ENCODE measurements at regions not wholly inside any gene's neighbourhood (a gene's known extent, or its start where the extent isn't known, plus 50 kb on each side); places are given as distances from the start of the nearest gene placed in this dataset.

GRCh38 chr6:87870556-87870955 lies 168.5 kb upstream of the AKIRIN2 start (continued):
- TF ChIP-seq RERE (CRISPR knock-in tag; IDR thresholded peaks at IDR 0.05; ENCODE audit: low read depth) = no peak
- no peak for TF ChIP-seq SAP130 (CRISPR knock-in tag; IDR thresholded peaks at IDR 0.05; ENCODE audit: low read depth)

- POLR2A ChIA-PET = no interaction called here
- TF ChIP-seq JUN (CRISPR knock-in tag; IDR thresholded peaks at IDR 0.05) (no peak), ZNF230 (CRISPR knock-in tag; IDR thresholded peaks at IDR 0.05) (no peak), ASH2L (IDR thresholded peaks at IDR 0.05; ENCODE audit: insufficient read length, low read depth, low read length) (no peak), RXRA (CRISPR knock-in tag; IDR thresholded peaks at IDR 0.05) (no peak), CAMTA2 (CRISPR knock-in tag; IDR thresholded peaks at IDR 0.05; ENCODE audit: borderline replicate concordance) (no peak), ZNF609 (CRISPR knock-in tag; IDR thresholded peaks at IDR 0.05; ENCODE audit: borderline replicate concordance) (no peak), ZNF276 (CRISPR knock-in tag; IDR thresholded peaks at IDR 0.05; ENCODE audit: low read depth) (no peak), HNRNPL (IDR thresholded peaks at IDR 0.05; ENCODE audit: low read depth, low read length) (no peak)
Measured at GRCh38 chr6:87869064-87869905, 167.3 kb upstream of the AKIRIN2 start.

More at GRCh38 chr6:87869064-87869905, 167.3 kb upstream of the AKIRIN2 start:
- Histone ChIP-seq H3K9me3 (ENCODE audit: low read length) (no peaks in the 10 kb centered on the region), H2AFZ (ENCODE audit: low read length) (no peak overlapping the region), H3K4me2 (ENCODE audit: low read depth, low read length) (no peak overlapping the region), H3K9ac (ENCODE audit: insufficient read depth, low read depth, low read length) (no peak overlapping the region), H3K4me3 (replicated peaks in 1 of 3; ENCODE audit: insufficient read depth in 1 of 3, low read depth in 2 of 3, low read length in 3 of 3) (no peak overlapping the region), H4K20me1 (ENCODE audit: insufficient read depth, low read length) (no peaks in the 10 kb centered on the region), H3K4me1 (ENCODE audit: insufficient read depth, low read length) (peaks cover 12% of the 10 kb centered on the region), H3K27me3 (ENCODE audit: control insufficient read depth in 1 of 2, insufficient read depth in 2 of 2, low read length in 2 of 2) (no peaks in the 10 kb centered on the region), H3K36me3 (replicated peaks in 1 of 2; ENCODE audit: control insufficient read depth in 1 of 2, insufficient read depth in 2 of 2, low read length in 2 of 2) (no peaks in the 10 kb centered on the region), H3K79me2 (ENCODE audit: insufficient read depth, low read length) (no peaks in the 10 kb centered on the region), H3K27ac (ENCODE audit: extremely low read length, insufficient read depth, low read length) (no peak overlapping the region)
- intact Hi-C loops (cut with micrococcal nuclease; ENCODE audit: unreplicated experiment) = no loop called here
- no peak for ATAC-seq
- BruUV-seq (replicated peaks) = no TSS peak
- CTCF ChIA-PET (ENCODE audit: low intra/inter-chr PET ratio, low total read pairs) = no interaction called here
- no peak for DNase-seq (ENCODE audit: low spot score)
- 72% methylated on average over 7 of the region's 7 CpGs for WGBS (ENCODE audit: low lambda C conversion rate)
- in situ Hi-C loops (cut with HindIII; ENCODE audit: extremely low pct_ligation_motif_present, low pct_unique_long_range_greater_than_20kb) = no loop called here
- no peak for FAIRE-seq
